HEK293T (cell line): ENCODE measurements at regions not wholly inside any gene's neighbourhood (a gene's known extent, or its start where the extent isn't known, plus 50 kb on each side); places are given as distances from the start of the nearest gene placed in this dataset.

Experiments used
- CTCF ChIA-PET: fragments of 350-600 bp; formaldehyde crosslinking; extraction: SDS; loops from one replicate; lab custom pipeline; 2021; ENCODE audit warnings: antibody characterized with exemption, inconsistent platforms; lab: Yijun Ruan, JAX
- POLR2A ChIA-PET: fragments of 350-600 bp; formaldehyde crosslinking; extraction: SDS; loops from one replicate; lab custom pipeline; 2020; ENCODE audit warnings: antibody characterized with exemption, inconsistent platforms; lab: Yijun Ruan, JAX
- DNase-seq: peaks from one replicate; pipeline ENCODE4 v3.0.0; 2012; ENCODE audit warnings: mixed read lengths; ENCODE audit errors: extremely low spot score
- ARNT ChIP-seq: fragments of 450-650 bp; IDR thresholded peaks from 2 replicates; pipeline ENCODE4 v1.6.1; 2017; ENCODE audit warnings: mild to moderate bottlenecking
- BHLHE40 ChIP-seq: fragments of 450-650 bp; IDR thresholded peaks from 2 replicates; pipeline ENCODE4 v1.6.1; 2016; ENCODE audit warnings: mild to moderate bottlenecking, moderate library complexity, borderline replicate concordance
- CTBP1 ChIP-seq: fragments of 450-650 bp; IDR thresholded peaks from 2 replicates; pipeline ENCODE4 v1.6.1; 2016; ENCODE audit warnings: borderline replicate concordance
- ELF4 ChIP-seq: fragments of 450-650 bp; IDR thresholded peaks from 2 replicates; pipeline ENCODE4 v1.6.1; 2017; ENCODE audit warnings: antibody characterized with exemption
- FOXA1 ChIP-seq: fragments of 450-650 bp; IDR thresholded peaks from 2 replicates; pipeline ENCODE4 v1.6.1; 2016; ENCODE audit warnings: mild to moderate bottlenecking
- FOXK2 ChIP-seq: fragments of 450-650 bp; IDR thresholded peaks from 2 replicates; pipeline ENCODE4 v1.6.1; 2016; ENCODE audit warnings: mild to moderate bottlenecking
- FOXM1 ChIP-seq: fragments of 450-650 bp; IDR thresholded peaks from 2 replicates; pipeline ENCODE4 v1.6.1; 2017; ENCODE audit warnings: mild to moderate bottlenecking, borderline replicate concordance
- HDGF ChIP-seq: fragments of 450-650 bp; IDR thresholded peaks from 2 replicates; pipeline ENCODE4 v1.6.1; 2017; ENCODE audit warnings: antibody characterized with exemption, borderline replicate concordance
- L3MBTL2 ChIP-seq: fragments of 450-650 bp; conservative IDR thresholded peaks from 2 replicates; pipeline ENCODE4 v1.6.1; 2016; ENCODE audit warnings: mild to moderate bottlenecking
- LEF1 ChIP-seq: fragments of 450-650 bp; IDR thresholded peaks from 2 replicates; pipeline ENCODE4 v1.6.1; 2017; ENCODE audit warnings: mild to moderate bottlenecking, borderline replicate concordance
- NFRKB ChIP-seq: fragments of 450-650 bp; IDR thresholded peaks from 2 replicates; pipeline ENCODE4 v1.6.1; 2016; ENCODE audit warnings: mild to moderate bottlenecking, moderate library complexity
- SP1 ChIP-seq: fragments of 450-650 bp; IDR thresholded peaks from 2 replicates; pipeline ENCODE4 v1.6.1; 2017
- SUZ12 ChIP-seq: fragments of 450-650 bp; IDR thresholded peaks from 2 replicates; pipeline ENCODE4 v1.6.1; 2016; ENCODE audit warnings: mild to moderate bottlenecking
- TARDBP ChIP-seq: fragments of 450-650 bp; IDR thresholded peaks from 2 replicates; pipeline ENCODE4 v1.6.1; 2016
- ZNF384 ChIP-seq: fragments of 450-650 bp; IDR thresholded peaks from 2 replicates; pipeline ENCODE4 v1.6.1; 2016
- TF ChIP-seq, protein P1 (sequence below): fragments of 450-650 bp; IDR thresholded peaks from 2 replicates; pipeline ENCODE4 v1.6.1; 2016

DNA sequence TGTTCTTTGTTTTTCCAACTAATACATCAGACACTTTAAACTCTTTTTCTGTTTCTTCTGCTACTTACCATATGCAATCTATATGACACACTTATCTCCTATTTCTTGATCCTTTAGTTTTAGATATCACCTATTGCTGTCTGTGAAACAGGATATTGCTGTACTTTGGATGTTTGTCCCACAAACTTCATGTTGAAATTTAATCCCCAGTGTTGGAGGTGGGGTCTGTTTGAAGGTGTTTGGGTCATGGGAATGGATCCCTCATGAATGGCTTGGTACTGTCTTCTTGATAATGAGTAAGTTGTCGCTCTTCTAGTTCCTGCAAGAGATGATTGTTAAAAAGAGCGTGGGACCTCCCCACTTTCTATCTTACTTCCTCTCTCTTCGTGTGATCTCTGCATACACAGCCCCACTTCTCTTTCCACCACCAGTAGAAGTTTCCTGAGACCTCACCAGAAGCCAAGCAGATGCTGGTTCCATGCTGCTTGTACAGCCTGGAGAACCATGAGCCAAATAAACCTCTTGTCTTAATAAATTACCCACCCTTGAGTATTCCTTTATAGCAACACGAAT, 244.2 kb downstream of the NHLRC3 start:
- TF ChIP-seq ELF4: no peak
- no peak for TF ChIP-seq HDGF
- no peak for TF ChIP-seq CTBP1
- no peak for TF ChIP-seq NFRKB
- TF ChIP-seq L3MBTL2: no peak
- TF ChIP-seq FOXM1: no peak
- no peak for TF ChIP-seq BHLHE40
- no peak for TF ChIP-seq TARDBP
- TF ChIP-seq, protein P1, sequence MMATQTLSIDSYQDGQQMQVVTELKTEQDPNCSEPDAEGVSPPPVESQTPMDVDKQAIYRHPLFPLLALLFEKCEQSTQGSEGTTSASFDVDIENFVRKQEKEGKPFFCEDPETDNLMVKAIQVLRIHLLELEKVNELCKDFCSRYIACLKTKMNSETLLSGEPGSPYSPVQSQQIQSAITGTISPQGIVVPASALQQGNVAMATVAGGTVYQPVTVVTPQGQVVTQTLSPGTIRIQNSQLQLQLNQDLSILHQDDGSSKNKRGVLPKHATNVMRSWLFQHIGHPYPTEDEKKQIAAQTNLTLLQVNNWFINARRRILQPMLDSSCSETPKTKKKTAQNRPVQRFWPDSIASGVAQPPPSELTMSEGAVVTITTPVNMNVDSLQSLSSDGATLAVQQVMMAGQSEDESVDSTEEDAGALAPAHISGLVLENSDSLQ: no peak
- no peak for TF ChIP-seq SUZ12
- no peak for TF ChIP-seq ARNT
- no peak for DNase-seq
- ChIA-PET CTCF (no interaction called here), POLR2A (no interaction called here)

DNA sequence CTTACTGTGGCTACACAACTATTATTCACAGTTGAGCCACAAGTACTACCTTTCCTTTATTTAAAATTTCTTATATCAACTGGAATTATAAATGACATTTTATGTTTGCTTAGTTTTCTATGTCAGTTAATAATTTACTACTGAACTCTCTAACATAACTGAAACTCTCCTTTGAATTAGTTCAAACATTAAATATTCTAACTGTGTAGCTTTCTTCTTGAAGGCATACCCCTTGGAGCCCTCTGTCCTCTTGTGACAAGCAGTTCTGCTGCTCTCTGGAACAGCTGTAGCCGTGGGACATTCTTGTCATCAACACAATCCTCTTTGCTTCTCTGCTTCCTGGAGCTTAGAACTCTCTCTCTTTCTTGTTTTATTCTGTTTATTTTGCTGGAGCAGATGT, 244.8 kb downstream of the NHLRC3 start:
- TF ChIP-seq ARNT (no peak), ELF4 (no peak), ZNF384 (no peak), FOXA1 (no peak), FOXM1 (no peak), CTBP1 (no peak), BHLHE40 (no peak), FOXK2 (no peak), L3MBTL2 (no peak), TARDBP (no peak)
- TF ChIP-seq, protein P1: no peak
- no peak for DNase-seq
- ChIA-PET CTCF (no interaction called here), POLR2A (no interaction called here)

DNA sequence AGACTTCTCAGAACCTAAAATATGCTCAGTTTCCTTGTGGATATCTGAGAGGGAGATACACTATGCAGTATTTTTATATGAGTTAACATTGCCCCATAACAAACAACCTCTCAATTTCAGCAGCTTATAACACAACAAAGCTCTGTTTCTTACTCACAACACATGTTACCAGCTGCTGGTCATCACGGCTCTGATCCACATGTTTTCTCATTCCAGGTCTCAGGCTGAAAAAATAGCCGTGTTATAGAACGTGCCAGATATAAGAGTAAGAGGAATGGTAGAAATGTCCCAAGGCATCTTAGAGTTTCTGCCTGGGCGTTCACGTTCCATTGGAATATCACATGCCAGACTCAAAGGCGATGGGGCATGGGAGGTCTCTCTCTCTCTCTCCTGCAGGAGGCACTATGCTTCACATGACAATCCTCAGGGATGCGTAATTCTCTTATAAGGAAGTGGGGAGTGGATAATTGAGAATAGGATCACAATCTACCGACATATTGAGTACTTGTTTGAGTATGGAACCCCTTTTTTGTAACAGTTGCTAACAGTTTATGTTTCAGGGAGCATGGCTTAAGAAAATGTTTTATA, 246.6 kb downstream of the NHLRC3 start:
- CTCF ChIA-PET: no interaction called here
- POLR2A ChIA-PET: no interaction called here
- TF ChIP-seq CTBP1: no peak
- no peak for TF ChIP-seq ELF4
- no peak for TF ChIP-seq NFRKB
- TF ChIP-seq, protein P1: no peak
- TF ChIP-seq LEF1: no peak
- TF ChIP-seq HDGF: no peak
- no peak for TF ChIP-seq SP1
- no peak for TF ChIP-seq ZNF384
- no peak for TF ChIP-seq SUZ12
- TF ChIP-seq FOXA1: no peak
- TF ChIP-seq ARNT: no peak
- TF ChIP-seq TARDBP: no peak
- no peak for TF ChIP-seq FOXM1
- no peak for TF ChIP-seq FOXK2
- TF ChIP-seq L3MBTL2: no peak
- DNase-seq: no peak
